ENCODE measurements at regions not wholly inside any gene's neighbourhood (a gene's known extent, or its start where the extent isn't known, plus 50 kb on each side); places are given as distances from the start of the nearest gene placed in this dataset.
"Not testable (repeated sequence)": the region's sequence is repeated elsewhere in the genome, so short reads cannot be mapped to it uniquely, and the experiment has no call there.

GRCh38 chrX:69066021-69066757, 99.1 kb downstream of the PJA1 start:
- DNase-seq (ENCODE audit: low read depth) = no peak
- H3K4me3 ChIP-seq (ENCODE audit: low read depth, low read length) = no peak overlapping the region
- no peak for TF ChIP-seq CTCF (conservative IDR thresholded peaks at IDR 0.05; ENCODE audit: low read depth, low read length)

- H3K4me3 ChIP-seq (ENCODE audit: low read depth, low read length) = no peak overlapping the region
- TF ChIP-seq CTCF (conservative IDR thresholded peaks at IDR 0.05; ENCODE audit: low read depth, low read length) = no peak
- DNase-seq (ENCODE audit: low read depth) = peak; percentile 6
Measured at GRCh38 chrX:69065451-69065850, 99.8 kb downstream of the PJA1 start.

GRCh38 chrX:69063486-69063885, 101.8 kb downstream of the PJA1 start:
- TF ChIP-seq CTCF (conservative IDR thresholded peaks at IDR 0.05; ENCODE audit: low read depth, low read length) = no peak
- H3K4me3 ChIP-seq (ENCODE audit: low read depth, low read length) = no peak overlapping the region
- no peak for DNase-seq (ENCODE audit: low read depth)

GRCh38 chrX:69062493-69062892, 102.8 kb downstream of the PJA1 start:
- no peak for DNase-seq (ENCODE audit: low read depth)
- TF ChIP-seq CTCF (conservative IDR thresholded peaks at IDR 0.05; ENCODE audit: low read depth, low read length) = no peak
- no peak overlapping the region for H3K4me3 ChIP-seq (ENCODE audit: low read depth, low read length)

GRCh38 chrX:69060631-69061408, 104.4 kb downstream of the PJA1 start:
- TF ChIP-seq CTCF (conservative IDR thresholded peaks at IDR 0.05; ENCODE audit: low read depth, low read length) = peak; percentile 56
- H3K4me3 ChIP-seq (ENCODE audit: low read depth, low read length) = no peak overlapping the region
- DNase-seq (ENCODE audit: low read depth) = no peak

- no peak overlapping the region for H3K4me3 ChIP-seq (ENCODE audit: low read depth, low read length)
- TF ChIP-seq CTCF (conservative IDR thresholded peaks at IDR 0.05; ENCODE audit: low read depth, low read length) = no peak
- no peak for DNase-seq (ENCODE audit: low read depth)
Measured at GRCh38 chrX:69055193-69055592, 110.1 kb downstream of the PJA1 start.

GRCh38 chrX:69054497-69054896, 110.8 kb downstream of the PJA1 start:
- not testable (repeated sequence) for H3K4me3 ChIP-seq (ENCODE audit: low read depth, low read length); DNase-seq (ENCODE audit: low read depth)
